ENCODE measurements at regions not wholly inside any gene's neighbourhood (a gene's known extent, or its start where the extent isn't known, plus 50 kb on each side); places are given as distances from the start of the nearest gene placed in this dataset.

DNA sequence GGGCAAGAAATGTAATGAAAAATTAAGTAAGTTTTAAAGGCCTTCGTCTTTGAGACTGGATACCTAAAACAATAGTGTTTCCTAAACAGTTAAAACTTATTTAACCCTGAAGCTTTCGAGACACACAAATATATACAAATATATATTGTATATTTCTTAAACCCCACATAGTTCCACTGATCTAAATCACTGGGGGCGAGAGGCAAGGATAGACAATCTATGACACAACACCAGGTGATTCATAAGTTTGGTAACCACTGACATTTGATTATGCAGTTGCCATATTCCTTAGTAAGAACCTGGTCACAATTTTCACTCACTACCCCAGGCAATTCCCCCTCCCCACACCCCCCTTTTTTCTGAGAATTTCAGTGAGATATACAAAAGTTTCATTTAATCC is 55.3 kb upstream of the BOLA1 start:
- TF ChIP-seq, protein P1, sequence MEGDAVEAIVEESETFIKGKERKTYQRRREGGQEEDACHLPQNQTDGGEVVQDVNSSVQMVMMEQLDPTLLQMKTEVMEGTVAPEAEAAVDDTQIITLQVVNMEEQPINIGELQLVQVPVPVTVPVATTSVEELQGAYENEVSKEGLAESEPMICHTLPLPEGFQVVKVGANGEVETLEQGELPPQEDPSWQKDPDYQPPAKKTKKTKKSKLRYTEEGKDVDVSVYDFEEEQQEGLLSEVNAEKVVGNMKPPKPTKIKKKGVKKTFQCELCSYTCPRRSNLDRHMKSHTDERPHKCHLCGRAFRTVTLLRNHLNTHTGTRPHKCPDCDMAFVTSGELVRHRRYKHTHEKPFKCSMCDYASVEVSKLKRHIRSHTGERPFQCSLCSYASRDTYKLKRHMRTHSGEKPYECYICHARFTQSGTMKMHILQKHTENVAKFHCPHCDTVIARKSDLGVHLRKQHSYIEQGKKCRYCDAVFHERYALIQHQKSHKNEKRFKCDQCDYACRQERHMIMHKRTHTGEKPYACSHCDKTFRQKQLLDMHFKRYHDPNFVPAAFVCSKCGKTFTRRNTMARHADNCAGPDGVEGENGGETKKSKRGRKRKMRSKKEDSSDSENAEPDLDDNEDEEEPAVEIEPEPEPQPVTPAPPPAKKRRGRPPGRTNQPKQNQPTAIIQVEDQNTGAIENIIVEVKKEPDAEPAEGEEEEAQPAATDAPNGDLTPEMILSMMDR (IDR thresholded peaks at IDR 0.05; ENCODE audit: insufficient read depth, low read length): no peak
- TF ChIP-seq POLR2AphosphoS5 (IDR thresholded peaks at IDR 0.05; ENCODE audit: low read depth): no peak
- TF ChIP-seq, protein P2, sequence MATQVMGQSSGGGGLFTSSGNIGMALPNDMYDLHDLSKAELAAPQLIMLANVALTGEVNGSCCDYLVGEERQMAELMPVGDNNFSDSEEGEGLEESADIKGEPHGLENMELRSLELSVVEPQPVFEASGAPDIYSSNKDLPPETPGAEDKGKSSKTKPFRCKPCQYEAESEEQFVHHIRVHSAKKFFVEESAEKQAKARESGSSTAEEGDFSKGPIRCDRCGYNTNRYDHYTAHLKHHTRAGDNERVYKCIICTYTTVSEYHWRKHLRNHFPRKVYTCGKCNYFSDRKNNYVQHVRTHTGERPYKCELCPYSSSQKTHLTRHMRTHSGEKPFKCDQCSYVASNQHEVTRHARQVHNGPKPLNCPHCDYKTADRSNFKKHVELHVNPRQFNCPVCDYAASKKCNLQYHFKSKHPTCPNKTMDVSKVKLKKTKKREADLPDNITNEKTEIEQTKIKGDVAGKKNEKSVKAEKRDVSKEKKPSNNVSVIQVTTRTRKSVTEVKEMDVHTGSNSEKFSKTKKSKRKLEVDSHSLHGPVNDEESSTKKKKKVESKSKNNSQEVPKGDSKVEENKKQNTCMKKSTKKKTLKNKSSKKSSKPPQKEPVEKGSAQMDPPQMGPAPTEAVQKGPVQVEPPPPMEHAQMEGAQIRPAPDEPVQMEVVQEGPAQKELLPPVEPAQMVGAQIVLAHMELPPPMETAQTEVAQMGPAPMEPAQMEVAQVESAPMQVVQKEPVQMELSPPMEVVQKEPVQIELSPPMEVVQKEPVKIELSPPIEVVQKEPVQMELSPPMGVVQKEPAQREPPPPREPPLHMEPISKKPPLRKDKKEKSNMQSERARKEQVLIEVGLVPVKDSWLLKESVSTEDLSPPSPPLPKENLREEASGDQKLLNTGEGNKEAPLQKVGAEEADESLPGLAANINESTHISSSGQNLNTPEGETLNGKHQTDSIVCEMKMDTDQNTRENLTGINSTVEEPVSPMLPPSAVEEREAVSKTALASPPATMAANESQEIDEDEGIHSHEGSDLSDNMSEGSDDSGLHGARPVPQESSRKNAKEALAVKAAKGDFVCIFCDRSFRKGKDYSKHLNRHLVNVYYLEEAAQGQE (IDR thresholded peaks at IDR 0.05; ENCODE audit: insufficient replicate concordance, low read depth): no peak
- no peak for TF ChIP-seq SPI1 (IDR thresholded peaks at IDR 0.05; ENCODE audit: borderline replicate concordance, low read depth)
- TF ChIP-seq GABPA (IDR thresholded peaks at IDR 0.05; ENCODE audit: low read depth): no peak
